Right lobe of liver (tissue), 4 donors: ENCODE measurements at regions not wholly inside any gene's neighbourhood (a gene's known extent, or its start where the extent isn't known, plus 50 kb on each side); places are given as distances from the start of the nearest gene placed in this dataset.

Source experiments
- CTCF ChIP-seq, 4 donors: fragments of 200-600 bp in 3 of 4; fragments of 450-650 bp in 1 of 4; IDR thresholded peaks; one replicate each; pipeline versions ENCODE4 v1.5.1 to v1.8.0; 2016 to 2022; ENCODE audit warnings: antibody characterized with exemption in 4 of 4, mild to moderate bottlenecking in 2 of 4
- POLR2A ChIP-seq: fragments of 450-650 bp; IDR thresholded peaks from one replicate; pipeline ENCODE4 v1.6.1; 2017; ENCODE audit warnings: antibody characterized with exemption, mild to moderate bottlenecking
- donor health status: DM: no; HTN: no; CAD: no.
- donor health status: DM: no; HTN: no; CAD: no.
- donor health status: DM: no; HTN: yes; CAD: no.

GRCh38 chr5:136435946-136436543, 70.7 kb upstream of the TRPC7 start:
- TF ChIP-seq CTCF (IDR thresholded peaks at IDR 0.05) (no peak), POLR2A (no peak)
